ENCODE measurements at regions not wholly inside any gene's neighbourhood (a gene's known extent, or its start where the extent isn't known, plus 50 kb on each side); places are given as distances from the start of the nearest gene placed in this dataset.

DNA sequence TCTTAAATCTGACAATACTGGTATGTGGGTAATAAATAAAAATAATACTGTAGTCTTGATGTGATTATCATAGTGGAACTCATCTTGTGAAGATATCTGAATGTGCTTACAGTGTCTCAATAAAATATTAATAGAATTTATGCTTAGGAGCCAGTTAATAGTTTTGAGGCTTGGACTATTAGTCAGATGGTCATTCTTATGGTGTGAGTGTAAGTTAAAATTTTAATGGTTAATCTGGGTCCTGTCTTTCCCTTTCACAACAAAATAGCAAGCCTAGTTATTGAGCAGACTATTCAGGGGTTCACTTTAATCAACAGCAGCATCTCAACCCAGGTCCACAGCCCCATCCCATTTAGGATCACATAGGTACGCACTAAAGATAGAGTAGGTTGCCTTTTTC is 138.9 kb downstream of the HAUS1 start:
- no peak for TF ChIP-seq EZH2 (IDR thresholded peaks at IDR 0.05; ENCODE audit: insufficient read depth, low read length)
- TF ChIP-seq, protein P1, sequence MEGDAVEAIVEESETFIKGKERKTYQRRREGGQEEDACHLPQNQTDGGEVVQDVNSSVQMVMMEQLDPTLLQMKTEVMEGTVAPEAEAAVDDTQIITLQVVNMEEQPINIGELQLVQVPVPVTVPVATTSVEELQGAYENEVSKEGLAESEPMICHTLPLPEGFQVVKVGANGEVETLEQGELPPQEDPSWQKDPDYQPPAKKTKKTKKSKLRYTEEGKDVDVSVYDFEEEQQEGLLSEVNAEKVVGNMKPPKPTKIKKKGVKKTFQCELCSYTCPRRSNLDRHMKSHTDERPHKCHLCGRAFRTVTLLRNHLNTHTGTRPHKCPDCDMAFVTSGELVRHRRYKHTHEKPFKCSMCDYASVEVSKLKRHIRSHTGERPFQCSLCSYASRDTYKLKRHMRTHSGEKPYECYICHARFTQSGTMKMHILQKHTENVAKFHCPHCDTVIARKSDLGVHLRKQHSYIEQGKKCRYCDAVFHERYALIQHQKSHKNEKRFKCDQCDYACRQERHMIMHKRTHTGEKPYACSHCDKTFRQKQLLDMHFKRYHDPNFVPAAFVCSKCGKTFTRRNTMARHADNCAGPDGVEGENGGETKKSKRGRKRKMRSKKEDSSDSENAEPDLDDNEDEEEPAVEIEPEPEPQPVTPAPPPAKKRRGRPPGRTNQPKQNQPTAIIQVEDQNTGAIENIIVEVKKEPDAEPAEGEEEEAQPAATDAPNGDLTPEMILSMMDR (IDR thresholded peaks at IDR 0.05; ENCODE audit: insufficient read depth, low read depth, low read length), result no peak

All from astrocyte (in vitro differentiated cells and primary cell).